Activated naive CD4-positive, alpha-beta T cell treated with Interleukin-2 at 50 U/mL for 16 hours (primary cell): ENCODE measurements at regions not wholly inside any gene's neighbourhood (a gene's known extent, or its start where the extent isn't known, plus 50 kb on each side); places are given as distances from the start of the nearest gene placed in this dataset.

Experiments used
- DNase-seq: peaks from one replicate; pipeline ENCODE4 v3.0.0-alpha.2; 2020

DNA sequence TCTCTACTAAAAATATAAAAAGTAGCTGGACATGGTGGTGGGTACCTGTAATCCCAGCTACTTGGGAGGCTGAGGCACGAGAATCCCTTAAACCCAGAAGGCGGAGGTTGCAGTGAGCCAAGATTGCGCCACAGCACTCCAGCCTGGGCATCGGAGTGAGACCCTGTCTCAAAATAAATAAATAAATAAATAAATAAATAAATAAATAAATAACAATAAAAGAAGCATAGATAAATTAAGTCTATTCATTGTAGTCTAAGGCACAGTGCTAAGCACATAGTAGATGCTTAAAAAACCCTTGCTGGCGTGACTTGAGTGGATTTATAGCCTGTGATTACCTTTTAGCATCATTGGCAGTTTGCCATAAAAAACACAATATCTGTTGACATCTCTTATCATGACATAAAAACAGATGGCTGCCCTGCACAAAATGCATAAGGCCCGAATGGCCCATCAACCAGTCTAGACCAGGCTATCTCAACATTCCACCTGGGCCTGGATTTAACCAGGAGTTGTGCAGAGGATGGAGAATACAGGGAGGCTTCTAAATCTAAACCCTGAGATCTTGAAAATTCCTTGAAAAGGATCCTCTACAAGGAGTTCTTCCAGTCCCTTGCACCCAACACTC lies 94.9 kb downstream of the PRLHR start:
- DNase-seq = no peak

DNA sequence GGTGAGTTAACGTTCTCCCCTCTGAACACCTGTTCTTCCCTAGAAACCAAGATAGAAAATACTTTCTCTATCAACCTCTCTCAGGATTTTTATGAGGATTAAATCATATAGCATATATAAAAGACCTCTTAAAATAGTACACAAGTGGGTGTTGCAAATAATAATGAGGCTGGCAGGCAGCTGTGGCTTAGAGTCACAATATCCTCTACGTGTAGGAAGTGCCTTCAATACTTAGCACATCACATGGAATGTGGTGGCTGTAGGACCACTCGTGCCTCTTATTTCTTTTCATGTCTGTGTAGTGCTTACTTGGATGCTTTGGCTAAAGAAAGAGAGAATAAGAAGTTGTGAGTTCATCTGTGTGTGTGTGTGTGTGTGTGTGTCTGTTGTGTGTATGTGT lies 96.3 kb downstream of the PRLHR start:
- no peak for DNase-seq

DNA sequence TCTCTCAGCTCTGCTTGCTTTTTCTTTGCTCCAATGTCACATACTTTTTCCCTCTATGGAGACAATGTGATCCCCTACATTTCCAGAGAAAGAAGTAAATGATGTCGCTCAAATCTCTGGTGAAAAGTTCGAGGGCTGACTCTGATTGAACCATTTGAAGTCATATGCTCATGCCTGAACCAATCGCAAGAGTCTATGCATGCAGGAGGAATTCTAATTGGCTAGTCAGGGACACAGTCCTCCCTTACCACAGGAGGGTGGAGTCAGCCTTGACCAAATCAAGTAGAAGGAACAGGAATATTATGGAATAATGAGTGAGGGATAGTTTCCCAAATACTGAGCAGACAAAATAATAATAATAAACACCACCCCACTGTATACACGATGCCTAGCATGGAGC lies 96.8 kb downstream of the PRLHR start:
- no peak for DNase-seq

DNA sequence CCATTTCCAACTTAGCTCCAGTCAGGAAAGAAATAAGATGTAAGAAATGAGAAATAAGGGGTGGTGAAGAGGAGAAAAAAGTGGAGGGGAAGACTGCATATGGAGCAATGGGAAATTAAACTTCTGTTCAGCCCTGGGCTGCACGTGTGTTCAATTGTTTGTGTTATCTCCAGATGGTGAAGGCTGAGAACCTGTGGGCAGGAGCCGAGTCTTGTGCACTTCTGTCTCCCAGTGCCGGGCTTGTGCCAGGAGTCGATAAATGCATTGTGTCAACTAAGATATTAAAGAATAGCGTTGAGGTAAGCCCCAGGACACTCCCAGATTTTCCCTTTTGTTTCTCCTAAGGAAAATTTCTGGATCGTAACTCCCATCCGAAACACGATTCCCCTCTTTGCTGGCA lies 98.2 kb downstream of the PRLHR start:
- no peak for DNase-seq

DNA sequence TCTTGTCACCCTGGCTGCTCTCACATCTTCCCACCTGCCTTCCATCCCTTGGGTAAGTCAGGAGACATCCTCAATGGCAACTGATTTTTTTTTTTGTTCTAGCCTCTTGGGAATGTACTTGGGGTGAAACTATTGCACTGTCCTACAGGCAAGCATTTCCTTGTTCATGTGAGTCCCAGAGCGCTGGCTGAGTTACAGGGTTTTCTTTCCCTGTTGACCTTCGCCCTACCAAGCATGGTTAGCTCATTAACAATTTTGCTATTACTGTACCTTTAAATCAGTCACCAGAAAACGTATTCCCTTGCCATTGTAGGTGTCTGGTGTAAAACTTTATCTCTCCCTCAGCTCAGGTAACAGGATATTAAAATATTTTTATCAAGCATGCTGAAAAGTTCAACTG lies 98.9 kb downstream of the PRLHR start:
- no peak for DNase-seq

DNA sequence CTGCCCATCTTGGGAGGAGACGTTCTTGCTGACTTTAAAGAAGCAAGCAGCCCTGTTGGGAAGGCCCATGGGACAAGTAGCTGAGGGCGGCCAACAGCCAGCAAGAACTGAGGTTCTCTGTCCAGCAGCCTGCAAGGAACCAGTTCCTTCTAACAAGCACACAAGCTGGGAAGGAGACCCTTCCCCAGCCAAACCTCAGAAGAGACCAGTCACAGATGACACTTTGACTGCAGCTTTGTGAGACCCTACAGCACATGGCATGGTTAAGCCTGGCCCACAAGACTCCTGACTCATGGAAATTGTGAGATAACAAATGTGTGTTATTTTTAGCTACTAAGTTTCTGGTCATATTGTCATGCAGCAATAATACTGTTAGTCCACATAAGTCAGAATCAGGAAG lies 99.9 kb downstream of the PRLHR start:
- no peak for DNase-seq

DNA sequence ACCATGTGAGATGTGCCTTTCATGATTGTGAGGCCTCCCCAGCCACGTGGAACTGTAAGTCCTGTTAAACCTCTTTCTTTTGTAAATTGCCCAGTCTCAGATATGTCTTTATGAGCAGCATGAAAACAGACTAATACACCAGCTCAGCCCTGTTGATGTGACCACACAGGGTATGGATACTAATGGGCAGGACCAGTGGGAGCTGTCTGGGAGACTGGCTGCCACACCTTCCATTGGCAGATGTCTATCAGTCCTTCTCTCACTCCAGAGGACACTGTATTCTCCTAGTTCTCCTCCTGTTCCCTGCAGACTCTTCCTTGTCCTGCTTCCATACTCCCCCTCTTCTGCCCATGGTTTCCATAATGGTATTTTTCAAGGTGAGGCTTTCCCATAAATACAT lies 104.4 kb downstream of the PRLHR start:
- no peak for DNase-seq

DNA sequence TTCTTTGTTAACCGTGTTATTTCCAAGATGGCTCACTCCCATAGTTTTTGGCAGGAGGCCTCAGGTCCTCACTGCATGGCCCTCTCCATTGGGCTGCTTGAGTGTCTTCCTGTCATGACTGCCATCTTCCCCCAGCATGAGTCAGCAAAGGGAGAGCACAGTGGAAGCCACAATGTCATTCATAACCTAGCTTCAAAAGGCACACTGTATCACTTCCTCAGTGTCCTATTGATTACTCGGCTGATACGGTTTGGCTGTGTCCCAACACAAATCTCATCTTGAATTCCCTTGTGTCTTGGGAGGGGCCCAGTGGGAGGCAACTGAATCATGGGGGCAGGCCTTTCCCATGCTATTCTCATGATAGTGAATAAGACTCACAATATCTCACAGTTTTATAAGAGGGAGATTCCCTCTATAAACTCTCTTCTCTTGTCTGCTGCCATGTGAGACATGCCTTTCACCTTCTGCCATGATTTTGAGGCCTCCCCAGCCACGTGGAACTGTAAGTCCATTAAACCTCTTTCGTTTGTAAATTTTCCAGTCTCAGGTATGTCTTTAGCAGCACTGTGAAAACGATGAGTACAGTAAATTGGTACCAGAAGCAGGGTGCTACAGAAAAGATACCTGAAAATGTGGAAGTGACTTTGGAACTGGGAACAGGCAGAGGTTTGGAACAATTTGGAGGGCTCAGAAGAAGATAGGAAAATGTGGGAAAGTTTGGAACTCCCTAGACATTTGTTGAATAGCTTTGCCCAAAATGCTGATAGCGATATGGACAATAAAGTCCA lies 106.5 kb downstream of the PRLHR start:
- DNase-seq = no peak

DNA sequence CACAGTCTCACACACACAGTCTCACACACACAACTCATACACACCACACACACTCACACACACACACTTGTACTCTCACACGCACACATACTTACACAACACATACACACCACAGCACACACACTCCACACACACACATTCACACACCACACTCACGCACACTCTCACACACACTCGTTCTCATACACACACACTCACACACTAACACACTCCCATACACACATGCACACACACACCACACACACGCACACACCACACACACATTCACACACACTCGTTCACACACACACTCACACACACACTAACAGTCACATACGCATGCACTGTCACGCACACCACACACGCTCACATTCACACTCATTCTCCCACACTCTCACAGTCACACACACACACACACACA lies 109.8 kb downstream of the PRLHR start:
- no peak for DNase-seq

DNA sequence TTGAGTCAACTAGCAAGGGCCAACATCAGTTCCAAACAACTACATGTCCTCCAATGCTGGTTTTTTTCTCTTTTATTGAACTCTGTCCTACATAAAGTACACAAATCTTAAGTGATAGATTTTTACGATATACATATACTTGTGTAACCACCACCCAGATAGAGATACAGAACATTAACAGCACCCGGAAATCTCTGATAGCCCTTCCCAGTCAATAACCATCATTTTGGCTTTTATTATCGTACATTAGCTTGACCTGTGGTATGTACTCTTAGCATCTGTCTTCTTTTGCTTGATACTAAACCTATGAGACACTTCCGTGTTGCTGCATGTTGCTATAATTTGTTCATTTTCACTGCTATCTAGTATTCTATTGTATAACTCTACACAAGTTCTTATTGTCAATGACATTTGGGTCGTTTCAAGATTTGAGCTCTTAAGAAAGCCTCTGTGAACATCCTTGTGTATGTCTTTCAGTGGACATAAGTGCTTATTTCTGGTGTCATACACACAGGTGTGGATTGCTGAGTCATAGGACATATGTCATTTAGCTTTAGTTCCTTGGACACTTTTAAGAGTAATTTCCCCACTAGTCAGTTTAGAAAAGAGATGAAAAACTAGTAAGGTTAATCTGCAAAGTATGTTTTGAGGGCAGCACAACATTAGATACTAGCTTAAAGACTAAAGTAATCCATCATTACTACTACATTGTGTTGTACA lies 111.1 kb downstream of the PRLHR start:
- no peak for DNase-seq

DNA sequence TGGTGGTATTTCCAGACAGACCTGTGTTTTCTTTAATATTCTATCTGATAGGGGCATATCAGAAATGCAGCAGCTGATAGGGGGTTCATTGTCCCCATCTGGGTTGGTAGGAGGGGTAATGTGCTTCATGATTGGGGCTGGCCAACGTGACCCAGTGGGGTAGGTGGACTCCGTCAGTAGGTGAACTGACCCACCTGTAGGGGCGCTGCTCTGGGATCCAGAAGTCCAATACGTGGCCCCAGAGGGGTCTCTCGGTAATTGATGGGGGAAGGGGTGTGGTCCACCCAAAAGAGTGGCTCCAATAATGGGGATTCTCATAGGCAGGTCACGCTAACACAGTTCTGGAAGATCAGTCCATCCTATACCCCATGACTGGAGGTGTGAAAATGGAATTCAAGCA lies 112.0 kb downstream of the PRLHR start:
- DNase-seq = no peak

DNA sequence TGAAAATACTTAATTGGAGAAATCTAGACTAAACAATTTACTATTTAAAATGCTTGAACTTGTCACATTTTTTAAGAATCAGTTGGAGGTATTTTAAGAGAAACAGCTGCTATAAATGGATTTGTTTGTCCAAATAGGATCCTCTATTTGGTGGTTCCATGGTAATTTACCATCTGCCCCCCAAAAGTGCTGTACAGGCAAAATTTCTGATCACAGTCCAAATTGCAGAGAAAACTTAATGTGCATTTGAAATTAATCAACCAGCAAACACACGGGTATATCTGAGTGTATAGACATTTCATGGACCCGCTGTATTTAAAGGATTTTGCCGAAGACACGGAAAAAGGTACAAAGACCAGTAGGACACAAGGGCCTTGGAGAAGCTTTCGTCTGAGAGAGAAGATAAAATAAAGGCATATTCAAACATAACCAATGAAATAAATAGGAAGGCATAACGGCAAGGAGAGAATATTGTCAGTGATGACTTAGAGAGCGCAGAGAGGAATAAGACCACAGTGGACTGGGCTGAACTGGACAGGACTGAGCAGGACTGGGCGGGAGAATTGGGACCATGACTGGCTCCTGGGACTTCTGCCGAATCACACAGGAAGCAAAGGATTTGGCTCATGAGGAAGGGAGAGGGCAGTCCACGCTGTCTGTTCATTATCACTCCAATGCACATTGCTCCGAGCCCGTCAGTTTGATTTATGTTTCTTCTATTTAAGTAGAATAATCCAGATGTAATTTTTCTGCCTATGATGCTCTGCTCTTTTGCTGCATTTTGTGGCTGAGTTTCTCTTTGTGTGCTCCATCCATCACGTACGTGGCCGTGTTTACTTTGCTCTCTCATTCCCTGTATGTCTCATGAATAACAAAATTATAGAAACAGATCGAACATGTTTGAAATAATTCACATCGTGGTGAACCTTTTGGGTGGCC lies 112.8 kb downstream of the PRLHR start:
- no peak for DNase-seq

DNA sequence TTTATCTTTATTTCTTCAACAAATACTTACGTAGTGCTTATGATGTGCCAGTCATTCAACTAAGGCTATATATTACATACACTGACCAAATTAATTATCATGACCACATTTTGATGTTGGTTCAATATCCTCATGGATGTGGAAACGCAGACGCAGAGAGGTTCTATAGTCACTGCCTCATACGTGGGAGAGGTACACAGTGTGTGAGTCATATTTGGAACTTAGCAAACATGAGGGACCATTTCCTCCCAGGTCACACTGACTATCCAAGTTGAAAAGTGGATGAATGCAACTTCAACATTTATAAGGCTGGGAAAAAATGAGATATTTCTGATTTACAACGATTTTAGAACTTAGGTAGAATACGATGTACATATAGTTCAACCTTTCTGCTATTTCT lies 113.6 kb downstream of the PRLHR start:
- DNase-seq = no peak

DNA sequence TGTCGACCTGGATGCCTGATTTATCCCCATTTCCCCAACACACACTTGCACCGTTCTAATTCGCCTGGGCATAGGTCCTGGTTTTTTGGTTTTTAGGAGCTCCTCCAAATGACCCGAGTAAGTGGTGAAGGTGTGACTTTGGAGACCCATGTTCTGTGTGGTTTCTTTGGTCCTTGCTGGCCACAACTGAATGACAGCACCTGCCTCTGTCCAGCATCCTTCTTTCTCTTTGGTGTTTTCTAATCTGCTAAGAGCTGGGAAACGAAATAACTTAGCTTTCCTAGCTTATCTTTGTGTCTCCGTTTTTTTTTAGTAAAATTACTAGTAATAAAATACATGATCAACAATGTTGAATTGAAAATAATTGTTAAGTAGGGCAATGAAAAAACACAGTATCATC lies 120.2 kb downstream of the PRLHR start:
- no peak for DNase-seq

DNA sequence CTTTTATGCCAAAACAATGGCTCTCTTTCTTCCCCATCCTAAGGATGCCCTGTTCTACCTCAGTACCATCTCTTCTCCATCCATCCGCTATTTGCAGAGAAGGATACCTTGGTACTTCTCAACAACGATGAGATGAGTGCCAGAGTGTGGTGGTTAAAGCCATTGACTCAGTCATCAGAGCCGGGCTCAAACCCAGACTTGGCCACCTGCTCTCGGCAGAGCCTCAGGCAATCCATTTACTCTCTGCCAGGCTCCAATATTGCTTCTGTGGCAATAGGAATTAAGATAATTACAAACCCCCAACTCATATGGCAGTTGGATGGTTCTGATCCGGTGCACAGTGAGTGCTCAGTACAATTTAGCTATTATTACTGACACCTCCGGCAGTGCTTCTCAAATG lies 121.3 kb downstream of the PRLHR start:
- no peak for DNase-seq

DNA sequence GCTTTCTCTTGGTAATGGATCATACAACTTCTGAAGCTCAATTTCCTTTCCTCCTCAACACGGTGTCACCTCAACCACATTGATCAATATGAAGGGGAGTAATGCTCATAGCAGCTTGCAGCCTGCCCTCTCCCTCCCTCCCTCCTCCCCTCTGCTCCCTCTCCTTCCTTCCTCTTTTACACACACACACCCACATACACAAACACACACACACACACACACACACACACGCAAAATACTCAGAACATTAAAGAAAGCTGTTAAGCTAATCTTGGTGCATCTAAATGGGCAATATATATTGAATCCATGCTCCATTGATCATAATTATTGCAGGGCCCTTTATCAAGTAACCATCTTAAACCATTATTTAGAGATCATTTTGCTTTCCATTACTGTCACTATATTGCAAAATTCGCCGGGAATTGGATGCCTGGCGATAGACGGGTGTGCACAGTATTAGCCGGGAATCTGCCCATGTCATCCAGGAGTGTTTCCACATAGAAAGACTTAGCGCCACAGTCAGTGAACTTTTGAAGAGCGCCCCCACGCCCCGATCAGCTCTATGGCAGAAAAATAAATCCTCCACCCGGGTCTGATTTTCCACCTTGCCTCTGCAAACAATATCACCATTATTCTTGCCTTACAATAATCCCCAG lies 122.0 kb downstream of the PRLHR start:
- no peak for DNase-seq

DNA sequence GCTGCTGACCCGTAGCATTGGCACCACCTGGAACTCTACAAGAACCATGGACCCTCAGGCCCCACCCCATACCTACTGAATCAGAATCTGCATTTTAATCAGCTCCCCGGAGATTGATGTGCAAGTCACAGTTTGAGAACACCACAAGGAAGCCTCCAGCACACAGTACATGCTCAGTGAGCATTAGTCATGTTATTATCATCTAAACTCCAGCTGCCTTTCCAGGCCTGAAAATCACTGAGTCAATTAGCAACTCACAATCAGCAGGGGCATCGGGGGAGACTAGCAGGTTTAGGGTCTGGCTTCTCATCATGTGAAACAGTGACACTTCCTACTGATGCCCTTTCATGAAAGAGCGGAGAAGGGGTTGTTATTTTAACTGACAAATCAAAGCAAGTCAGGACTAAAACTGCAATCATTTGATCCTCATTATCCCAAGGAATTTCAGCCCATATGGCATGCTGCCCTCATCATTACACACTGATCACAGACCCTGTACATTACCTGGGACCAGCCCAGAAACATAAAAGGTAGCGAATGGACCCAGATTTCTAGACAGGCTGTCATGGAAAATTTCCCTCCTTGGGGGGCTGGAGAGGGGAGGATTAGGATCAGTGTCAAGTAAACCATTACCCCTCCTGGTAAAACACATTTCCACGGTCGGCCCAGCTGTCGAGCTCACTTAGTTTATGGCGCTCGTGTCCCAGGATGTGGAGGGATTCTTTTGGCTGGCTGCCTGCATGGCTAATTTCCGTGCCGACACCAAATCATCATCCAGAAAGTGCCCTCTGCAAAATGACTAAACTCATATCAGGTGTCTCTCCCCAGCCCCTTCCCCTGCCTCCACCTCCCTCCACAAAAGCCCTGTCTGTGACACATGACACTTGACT lies 122.8 kb downstream of the PRLHR start:
- DNase-seq = no peak

DNA sequence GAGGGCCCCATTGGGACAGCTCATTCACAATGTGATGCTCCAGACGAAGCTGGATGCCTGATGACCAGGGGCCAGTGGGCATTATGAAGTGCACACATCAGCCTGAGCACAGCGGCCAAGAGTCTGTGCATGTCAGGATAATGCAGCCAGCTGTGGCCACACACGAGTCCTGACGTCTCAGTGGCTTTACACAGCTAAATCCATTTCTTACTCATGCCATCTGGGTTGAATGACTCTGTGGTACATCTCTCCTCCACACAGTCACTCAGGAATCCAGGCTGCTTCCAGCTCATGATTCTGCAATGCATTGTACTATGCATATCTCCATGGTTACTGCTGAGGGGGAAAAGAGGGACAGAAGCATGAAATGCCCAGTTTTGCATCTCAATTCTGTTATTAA lies 123.6 kb downstream of the PRLHR start:
- no peak for DNase-seq

DNA sequence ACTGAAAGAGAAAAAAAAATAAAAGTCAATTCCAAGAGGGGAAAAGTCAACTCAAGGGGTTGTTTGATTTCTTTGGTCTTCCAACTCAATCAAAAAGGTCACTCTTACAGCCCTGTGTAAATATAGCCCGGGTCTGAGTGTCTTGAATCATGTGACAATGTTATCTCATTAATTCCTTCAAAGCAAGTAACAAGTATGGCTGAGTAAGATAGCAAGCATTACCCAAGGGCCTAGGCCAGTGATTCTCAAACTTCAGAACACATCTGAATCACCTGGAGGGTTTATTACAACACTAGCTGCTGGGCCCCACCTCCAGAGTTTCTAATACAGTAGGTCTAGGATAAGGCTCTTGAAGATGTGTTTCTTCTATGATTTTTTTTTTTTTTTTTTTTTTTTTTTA lies 125.0 kb downstream of the PRLHR start:
- no peak for DNase-seq

DNA sequence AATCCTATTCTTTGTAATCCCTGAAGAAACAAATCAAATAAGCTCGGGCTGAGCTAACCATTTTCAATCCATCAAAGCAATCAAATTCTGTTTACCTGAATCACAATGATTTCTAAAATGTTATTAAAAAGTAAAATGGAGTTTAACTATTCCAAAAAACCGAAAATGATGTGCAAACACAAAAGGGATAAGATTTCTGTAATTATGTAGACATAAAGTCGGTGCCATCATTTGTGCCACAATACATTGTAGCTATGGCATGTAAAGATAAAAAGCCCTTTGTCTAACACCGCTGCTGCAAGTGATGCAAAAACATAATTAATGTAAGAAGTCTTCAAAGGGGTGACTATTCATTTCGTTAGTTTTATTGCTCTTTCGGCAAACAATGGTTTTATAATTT lies 125.1 kb upstream of the FAM204A start:
- no peak for DNase-seq

DNA sequence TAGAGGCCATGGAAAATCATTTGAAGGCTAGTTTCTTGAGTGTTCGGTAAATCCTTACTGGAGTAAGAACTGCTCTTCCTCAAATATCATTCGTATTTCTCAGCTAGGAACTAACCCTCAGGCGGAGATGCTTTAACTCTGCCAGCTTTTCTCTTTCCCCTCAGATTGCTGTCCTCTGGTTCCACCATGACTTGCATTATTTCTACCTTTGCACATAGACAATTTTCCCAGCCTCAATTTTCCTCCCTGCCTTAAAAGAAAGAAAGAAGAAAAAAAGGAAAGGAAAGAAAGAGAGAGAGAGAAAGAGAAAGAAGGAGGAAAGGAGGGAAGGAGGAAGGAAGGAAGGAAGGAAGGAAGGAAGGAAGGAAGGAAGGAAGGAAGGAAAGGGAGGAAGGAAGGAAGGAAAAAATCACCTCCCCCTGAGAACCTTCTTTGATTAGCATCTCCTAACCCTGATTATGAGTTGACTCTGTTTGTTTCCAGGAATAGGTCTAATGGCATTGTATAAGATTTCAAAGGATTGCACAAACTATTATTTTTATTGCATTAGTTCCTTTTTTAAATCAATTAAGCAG lies 123.3 kb upstream of the FAM204A start:
- no peak for DNase-seq
